ENCODE measurements at regions not wholly inside any gene's neighbourhood (a gene's known extent, or its start where the extent isn't known, plus 50 kb on each side); places are given as distances from the start of the nearest gene placed in this dataset.
"Not testable (repeated sequence)": the region's sequence is repeated elsewhere in the genome, so short reads cannot be mapped to it uniquely, and the experiment has no call there.

- H3K4me3 ChIP-seq (IDR thresholded peaks at IDR 0.05; ENCODE audit: insufficient read depth, low read depth, low read length): no peak overlapping the region
- no peaks in the 10 kb centered on the region for H3K79me2 ChIP-seq (ENCODE audit: insufficient read depth, low read depth)
- no peaks in the 10 kb centered on the region for H4K20me1 ChIP-seq (ENCODE audit: insufficient read depth)
- H3K9ac ChIP-seq: no peak overlapping the region
- no peak overlapping the region for H3K4me2 ChIP-seq
- H3K4me1 ChIP-seq (ENCODE audit: low read depth, poor library complexity, severe bottlenecking): no peaks in the 10 kb centered on the region
- no peak overlapping the region for H3K27ac ChIP-seq
- TF ChIP-seq CTCF (conservative IDR thresholded peaks at IDR 0.05; ENCODE audit: low read depth, low read length): no peak
- no peaks in the 10 kb centered on the region for H3K27me3 ChIP-seq (ENCODE audit: insufficient read depth, low read depth)
- no peaks in the 10 kb centered on the region for H3K36me3 ChIP-seq (ENCODE audit: insufficient read depth)
- H2AFZ ChIP-seq (ENCODE audit: low read depth): no peak overlapping the region
Observed at GRCh38 chr7:49597805-49598204, 175.6 kb upstream of the VWC2 start.

- H3K27ac ChIP-seq: no peak overlapping the region
- H3K27me3 ChIP-seq (ENCODE audit: insufficient read depth, low read depth): no peaks in the 10 kb centered on the region
- no peak for TF ChIP-seq CTCF (conservative IDR thresholded peaks at IDR 0.05; ENCODE audit: low read depth, low read length)
- no peak overlapping the region for H2AFZ ChIP-seq (ENCODE audit: low read depth)
- H3K79me2 ChIP-seq (ENCODE audit: insufficient read depth, low read depth): no peaks in the 10 kb centered on the region
- H4K20me1 ChIP-seq (ENCODE audit: insufficient read depth): no peaks in the 10 kb centered on the region
- no peak overlapping the region for H3K4me2 ChIP-seq
- H3K9ac ChIP-seq: no peak overlapping the region
- H3K4me3 ChIP-seq (IDR thresholded peaks at IDR 0.05; ENCODE audit: insufficient read depth, low read depth, low read length): no peak overlapping the region
- H3K4me1 ChIP-seq (ENCODE audit: low read depth, poor library complexity, severe bottlenecking): no peaks in the 10 kb centered on the region
- H3K36me3 ChIP-seq (ENCODE audit: insufficient read depth): no peaks in the 10 kb centered on the region
Observed at GRCh38 chr7:49611951-49612350, 161.5 kb upstream of the VWC2 start.

- no peak for TF ChIP-seq CTCF (conservative IDR thresholded peaks at IDR 0.05; ENCODE audit: low read depth, low read length)
- no peak overlapping the region for H3K4me3 ChIP-seq (IDR thresholded peaks at IDR 0.05; ENCODE audit: insufficient read depth, low read depth, low read length)
- H3K27ac ChIP-seq: no peak overlapping the region
- no peak overlapping the region for H2AFZ ChIP-seq (ENCODE audit: low read depth)
- no peaks in the 10 kb centered on the region for H4K20me1 ChIP-seq (ENCODE audit: insufficient read depth)
- H3K36me3 ChIP-seq (ENCODE audit: insufficient read depth): no peaks in the 10 kb centered on the region
- H3K9ac ChIP-seq: no peak overlapping the region
- H3K4me2 ChIP-seq: no peak overlapping the region
- H3K27me3 ChIP-seq (ENCODE audit: insufficient read depth, low read depth): no peaks in the 10 kb centered on the region
- no peaks in the 10 kb centered on the region for H3K4me1 ChIP-seq (ENCODE audit: low read depth, poor library complexity, severe bottlenecking)
- no peaks in the 10 kb centered on the region for H3K79me2 ChIP-seq (ENCODE audit: insufficient read depth, low read depth)
Observed at GRCh38 chr7:49613759-49614158, 159.7 kb upstream of the VWC2 start.

DNA sequence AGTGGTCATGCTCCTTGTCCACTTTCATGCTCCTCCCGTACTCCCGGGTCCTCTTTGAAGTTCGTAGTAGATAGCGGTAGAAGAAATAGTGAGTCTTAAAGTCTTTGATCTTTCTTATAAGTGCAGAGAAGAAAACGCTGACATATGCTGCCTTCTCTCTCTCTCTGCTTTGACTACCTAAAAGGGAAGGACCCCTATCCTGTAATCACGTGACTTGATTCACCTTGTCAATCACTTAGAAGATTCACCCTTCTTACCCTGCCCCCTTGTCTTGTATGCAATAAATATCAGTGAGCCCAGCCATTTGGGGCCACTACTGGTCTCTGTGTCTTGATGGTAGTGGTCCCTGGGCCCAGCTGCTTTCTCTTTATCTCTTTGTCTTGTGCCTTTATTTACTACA lies 158.5 kb upstream of the VWC2 start:
- not testable (repeated sequence) for H3K79me2 ChIP-seq (ENCODE audit: insufficient read depth, low read depth); H3K27me3 ChIP-seq (ENCODE audit: insufficient read depth, low read depth); H3K9ac ChIP-seq; H3K4me2 ChIP-seq; H2AFZ ChIP-seq (ENCODE audit: low read depth); H4K20me1 ChIP-seq (ENCODE audit: insufficient read depth); H3K27ac ChIP-seq; H3K36me3 ChIP-seq (ENCODE audit: insufficient read depth); H3K4me3 ChIP-seq (IDR thresholded peaks at IDR 0.05; ENCODE audit: insufficient read depth, low read depth, low read length); H3K4me1 ChIP-seq (ENCODE audit: low read depth, poor library complexity, severe bottlenecking)

DNA sequence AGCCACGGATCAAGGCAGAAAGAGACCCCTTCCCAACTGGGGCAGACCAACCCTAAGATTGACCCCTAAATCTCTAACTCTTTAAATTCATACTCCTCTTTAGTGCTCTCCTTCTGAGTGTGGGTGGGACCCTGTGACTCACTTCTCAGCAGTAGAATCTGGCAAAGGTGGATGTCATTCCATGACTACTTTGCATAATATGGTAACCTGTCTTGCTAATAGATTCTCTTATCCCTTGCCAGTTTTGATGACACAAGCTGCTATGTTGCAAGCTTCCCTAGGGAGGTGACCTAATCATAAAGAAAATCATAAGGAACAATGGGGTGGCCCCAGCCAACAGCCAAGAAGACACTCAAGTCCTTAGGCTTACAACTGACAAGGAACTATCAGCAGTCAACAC lies 155.4 kb upstream of the VWC2 start:
- Histone ChIP-seq H3K4me2 (no peak overlapping the region), H3K27me3 (ENCODE audit: insufficient read depth, low read depth) (no peaks in the 10 kb centered on the region), H3K4me3 (IDR thresholded peaks at IDR 0.05; ENCODE audit: insufficient read depth, low read depth, low read length) (no peak overlapping the region), H3K9ac (no peak overlapping the region), H3K4me1 (ENCODE audit: low read depth, poor library complexity, severe bottlenecking) (no peaks in the 10 kb centered on the region), H3K36me3 (ENCODE audit: insufficient read depth) (no peaks in the 10 kb centered on the region), H4K20me1 (ENCODE audit: insufficient read depth) (no peaks in the 10 kb centered on the region), H3K79me2 (ENCODE audit: insufficient read depth, low read depth) (no peaks in the 10 kb centered on the region), H2AFZ (ENCODE audit: low read depth) (no peak overlapping the region), H3K27ac (no peak overlapping the region)
- TF ChIP-seq CTCF (conservative IDR thresholded peaks at IDR 0.05; ENCODE audit: low read depth, low read length): no peak

Data from KMS-11 (cell line).